Fibroblast of lung (primary cell): ENCODE measurements at regions not wholly inside any gene's neighbourhood (a gene's known extent, or its start where the extent isn't known, plus 50 kb on each side); places are given as distances from the start of the nearest gene placed in this dataset.

Experiments used
- EZH2 ChIP-seq: IDR thresholded peaks from 2 replicates; pipeline ENCODE4 v1.5.1; 2012; ENCODE audit warnings: low read length, control low read depth, mild to moderate bottlenecking; ENCODE audit errors: missing control alignments
- TF ChIP-seq, protein P1 (sequence below), 2 donors: IDR thresholded peaks in 1 of 2; conservative IDR thresholded peaks in 1 of 2; 1 replicate in 1 of 2; 2 replicates in 1 of 2; pipeline ENCODE4 v1.5.1; 2011 to 2012; ENCODE audit warnings: low read length in 2 of 2, control low read depth in 1 of 2, inconsistent platforms in 1 of 2, low read depth in 1 of 2, mild to moderate bottlenecking in 1 of 2

GRCh38 chr10:130721971-130722370, 585.8 kb downstream of the GLRX3 start:
- TF ChIP-seq, protein P1, sequence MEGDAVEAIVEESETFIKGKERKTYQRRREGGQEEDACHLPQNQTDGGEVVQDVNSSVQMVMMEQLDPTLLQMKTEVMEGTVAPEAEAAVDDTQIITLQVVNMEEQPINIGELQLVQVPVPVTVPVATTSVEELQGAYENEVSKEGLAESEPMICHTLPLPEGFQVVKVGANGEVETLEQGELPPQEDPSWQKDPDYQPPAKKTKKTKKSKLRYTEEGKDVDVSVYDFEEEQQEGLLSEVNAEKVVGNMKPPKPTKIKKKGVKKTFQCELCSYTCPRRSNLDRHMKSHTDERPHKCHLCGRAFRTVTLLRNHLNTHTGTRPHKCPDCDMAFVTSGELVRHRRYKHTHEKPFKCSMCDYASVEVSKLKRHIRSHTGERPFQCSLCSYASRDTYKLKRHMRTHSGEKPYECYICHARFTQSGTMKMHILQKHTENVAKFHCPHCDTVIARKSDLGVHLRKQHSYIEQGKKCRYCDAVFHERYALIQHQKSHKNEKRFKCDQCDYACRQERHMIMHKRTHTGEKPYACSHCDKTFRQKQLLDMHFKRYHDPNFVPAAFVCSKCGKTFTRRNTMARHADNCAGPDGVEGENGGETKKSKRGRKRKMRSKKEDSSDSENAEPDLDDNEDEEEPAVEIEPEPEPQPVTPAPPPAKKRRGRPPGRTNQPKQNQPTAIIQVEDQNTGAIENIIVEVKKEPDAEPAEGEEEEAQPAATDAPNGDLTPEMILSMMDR (conservative IDR thresholded peaks at IDR 0.05 in 1 of 2, IDR thresholded peaks at IDR 0.05 in 1 of 2; ENCODE audit: low read depth in 1 of 2, low read length in 2 of 2): no peak
- TF ChIP-seq EZH2: no peak
